ENCODE measurements at regions not wholly inside any gene's neighbourhood (a gene's known extent, or its start where the extent isn't known, plus 50 kb on each side); places are given as distances from the start of the nearest gene placed in this dataset.

- TF ChIP-seq CTCF (conservative IDR thresholded peaks at IDR 0.05; ENCODE audit: low read depth, low read length) (no peak), EZH2phosphoT487 (IDR thresholded peaks at IDR 0.05; ENCODE audit: borderline replicate concordance, low read length) (no peak), EZH2 (IDR thresholded peaks at IDR 0.05; ENCODE audit: low read length, unreplicated experiment) (no peak)
These were observed 2458.5 kb downstream of the ARAP2 start for GRCh38 chr4:33785843-33786242.
